HepG2 (cell line): ENCODE measurements at regions not wholly inside any gene's neighbourhood (a gene's known extent, or its start where the extent isn't known, plus 50 kb on each side); places are given as distances from the start of the nearest gene placed in this dataset.

ENCODE experiments used
- ISX ChIP-seq: sonication (generic); formaldehyde crosslinking; conservative IDR thresholded peaks from 2 replicates; pipeline ENCODE4 v1.5.0; 2020; ENCODE audit warnings: missing genetic modification reagents
- PBX2 ChIP-seq: IDR thresholded peaks from 2 replicates; pipeline ENCODE4 v1.6.1; 2016; ENCODE audit warnings: control low read depth
- PHF20 ChIP-seq: sonication (generic); formaldehyde crosslinking; IDR thresholded peaks from 2 replicates; pipeline ENCODE4 v1.5.0; 2020; ENCODE audit warnings: mild to moderate bottlenecking, missing genetic modification reagents
- RELA ChIP-seq: sonication (generic); formaldehyde crosslinking; IDR thresholded peaks from 2 replicates; pipeline ENCODE4 v1.4.0; 2020; ENCODE audit warnings: missing genetic modification reagents
- SKIL ChIP-seq: sonication (generic); formaldehyde crosslinking; IDR thresholded peaks from 2 replicates; pipeline ENCODE4 v1.8.0; 2022; ENCODE audit warnings: missing genetic modification reagents, mild to moderate bottlenecking, moderate library complexity, borderline replicate concordance
- TP53 ChIP-seq: sonication (generic); formaldehyde crosslinking; conservative IDR thresholded peaks from 2 replicates; pipeline ENCODE4 v1.4.0; 2020; ENCODE audit warnings: missing genetic modification reagents
- ZNF639 ChIP-seq: conservative IDR thresholded peaks from 2 replicates; pipeline ENCODE4 v1.6.1; 2018; ENCODE audit warnings: missing genetic modification reagents

- TF ChIP-seq ISX (no peak), PBX2 (CRISPR knock-in tag) (no peak), PHF20 (CRISPR knock-in tag) (no peak), RELA (CRISPR knock-in tag) (no peak), SKIL (CRISPR knock-in tag) (no peak), TP53 (CRISPR knock-in tag) (no peak), ZNF639 (CRISPR knock-in tag) (no peak)
Observed at GRCh38 chr10:70967591-70968587, 79.5 kb upstream of the PCBD1 start.
